Fibroblast of mammary gland (primary cell): ENCODE measurements at regions not wholly inside any gene's neighbourhood (a gene's known extent, or its start where the extent isn't known, plus 50 kb on each side); places are given as distances from the start of the nearest gene placed in this dataset.

Source experiments
- DNase-seq: peaks from one replicate; pipeline ENCODE4 v3.0.0-alpha.2; 2010; ENCODE audit warnings: low read depth
- H3K4me3 ChIP-seq: 2 replicates; pipeline ENCODE4 v1.5.1; 2011; ENCODE audit warnings: low read depth, mild to moderate bottlenecking, low read length, moderate library complexity; ENCODE audit not compliant: control insufficient read depth
- TF ChIP-seq, protein P1 (sequence below): conservative IDR thresholded peaks from 2 replicates; pipeline ENCODE4 v1.5.1; 2011; ENCODE audit warnings: low read depth, low read length, inconsistent platforms; ENCODE audit not compliant: control insufficient read depth, insufficient read depth

DNA sequence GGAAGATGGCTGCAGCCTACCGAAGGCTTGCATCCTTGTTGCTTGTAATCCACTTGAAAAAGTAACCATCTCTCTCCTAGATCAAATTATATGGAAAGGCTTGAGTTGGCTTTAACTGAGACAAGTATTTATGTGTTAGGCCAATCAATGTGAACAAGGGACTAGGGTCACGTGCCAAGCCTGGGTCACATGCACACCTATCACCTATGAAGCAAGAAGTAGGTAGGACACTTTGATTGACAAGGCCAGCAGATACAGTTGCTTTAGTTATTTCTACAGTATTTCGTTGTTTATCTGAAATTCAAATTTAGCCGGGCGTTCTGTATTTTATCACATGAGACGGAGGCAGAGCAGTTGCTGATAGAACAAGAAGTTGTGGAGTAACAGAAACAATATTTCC is 212.3 kb upstream of the OTX2 start:
- TF ChIP-seq, protein P1, sequence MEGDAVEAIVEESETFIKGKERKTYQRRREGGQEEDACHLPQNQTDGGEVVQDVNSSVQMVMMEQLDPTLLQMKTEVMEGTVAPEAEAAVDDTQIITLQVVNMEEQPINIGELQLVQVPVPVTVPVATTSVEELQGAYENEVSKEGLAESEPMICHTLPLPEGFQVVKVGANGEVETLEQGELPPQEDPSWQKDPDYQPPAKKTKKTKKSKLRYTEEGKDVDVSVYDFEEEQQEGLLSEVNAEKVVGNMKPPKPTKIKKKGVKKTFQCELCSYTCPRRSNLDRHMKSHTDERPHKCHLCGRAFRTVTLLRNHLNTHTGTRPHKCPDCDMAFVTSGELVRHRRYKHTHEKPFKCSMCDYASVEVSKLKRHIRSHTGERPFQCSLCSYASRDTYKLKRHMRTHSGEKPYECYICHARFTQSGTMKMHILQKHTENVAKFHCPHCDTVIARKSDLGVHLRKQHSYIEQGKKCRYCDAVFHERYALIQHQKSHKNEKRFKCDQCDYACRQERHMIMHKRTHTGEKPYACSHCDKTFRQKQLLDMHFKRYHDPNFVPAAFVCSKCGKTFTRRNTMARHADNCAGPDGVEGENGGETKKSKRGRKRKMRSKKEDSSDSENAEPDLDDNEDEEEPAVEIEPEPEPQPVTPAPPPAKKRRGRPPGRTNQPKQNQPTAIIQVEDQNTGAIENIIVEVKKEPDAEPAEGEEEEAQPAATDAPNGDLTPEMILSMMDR: no peak
- no peak overlapping the region for H3K4me3 ChIP-seq
- DNase-seq: no peak

DNA sequence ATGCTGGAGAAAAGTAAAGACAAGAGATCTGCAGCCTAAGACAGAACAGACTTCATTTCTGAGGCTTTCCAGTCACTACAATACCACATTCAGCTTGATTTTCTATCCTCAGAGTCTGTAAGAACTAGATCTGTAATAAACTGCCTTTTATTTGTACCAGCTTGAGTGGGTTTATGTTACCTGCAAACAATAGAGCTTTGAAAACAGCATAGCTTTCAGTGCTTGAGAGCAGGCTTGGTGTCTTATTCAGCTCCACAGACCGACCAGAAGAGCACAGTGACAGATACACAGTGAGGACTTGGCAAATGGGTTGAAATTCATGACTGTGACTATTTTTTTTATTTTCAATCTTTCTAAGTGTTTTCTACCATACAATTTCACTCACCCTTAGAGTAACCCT is 207.8 kb upstream of the OTX2 start:
- TF ChIP-seq, protein P1: no peak
- no peak for DNase-seq
- no peak overlapping the region for H3K4me3 ChIP-seq

DNA sequence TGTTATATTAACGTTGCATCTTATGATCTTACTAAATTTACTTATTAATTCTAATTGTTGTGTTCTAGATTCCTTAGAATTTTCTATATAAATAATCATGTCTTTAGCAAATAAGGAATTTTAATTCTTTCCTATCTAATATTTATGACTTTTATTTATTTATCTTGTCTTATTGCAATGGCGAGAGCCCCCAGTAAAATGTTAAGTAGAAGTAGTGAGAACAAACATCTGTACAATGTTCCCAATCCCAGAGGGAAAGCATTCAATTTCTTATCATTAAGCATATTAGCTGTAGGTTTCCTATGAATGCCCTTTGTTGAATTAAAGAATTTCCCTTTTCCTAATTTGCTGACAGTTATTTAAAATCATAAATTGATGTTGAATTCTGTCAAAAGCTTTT is 203.7 kb upstream of the OTX2 start:
- no peak for DNase-seq
- H3K4me3 ChIP-seq: no peak overlapping the region
- TF ChIP-seq, protein P1: no peak

DNA sequence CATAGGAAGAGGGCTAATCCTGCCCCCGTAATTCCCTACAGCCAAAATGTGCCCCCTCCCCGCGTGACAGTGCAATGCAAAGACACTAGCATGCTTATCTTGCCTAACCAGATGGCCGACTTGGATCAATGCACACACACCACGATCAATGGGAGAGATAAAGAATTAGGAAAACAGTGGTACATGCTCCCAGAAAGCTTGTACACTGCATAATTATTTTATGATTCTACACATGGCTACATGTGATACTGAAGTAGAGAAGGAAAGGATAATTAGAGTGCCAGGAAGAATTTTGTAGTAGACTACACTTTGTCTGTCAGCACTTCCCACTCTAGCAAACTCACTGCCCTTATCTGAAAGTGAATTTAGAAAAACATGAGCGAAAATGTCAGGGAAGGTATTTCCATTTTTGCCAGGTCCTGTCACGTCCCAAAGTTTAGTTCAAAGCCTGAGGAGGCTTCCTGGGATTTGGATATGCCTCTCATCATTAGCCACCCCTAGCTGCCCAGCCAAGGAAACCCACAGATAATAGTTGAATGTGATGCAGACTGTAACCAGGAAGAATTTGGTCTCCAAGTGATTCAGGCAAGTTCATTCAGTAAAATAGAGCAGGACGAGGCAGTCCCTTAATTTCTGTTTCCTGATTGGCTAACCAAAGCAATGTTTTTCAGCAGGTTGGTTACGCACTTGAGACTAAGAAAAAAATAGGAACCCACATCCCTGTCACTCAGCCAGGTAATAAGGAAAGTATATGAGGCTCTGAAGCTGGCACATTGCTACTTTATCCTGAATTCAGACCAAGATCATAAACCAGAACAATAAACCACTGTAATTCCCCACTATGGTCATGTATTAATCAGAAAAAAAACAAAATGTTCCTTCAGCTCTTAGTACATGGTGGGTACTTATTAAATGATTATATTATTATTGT is 199.6 kb upstream of the OTX2 start:
- no peak for DNase-seq
- TF ChIP-seq, protein P1: no peak
- no peak overlapping the region for H3K4me3 ChIP-seq

DNA sequence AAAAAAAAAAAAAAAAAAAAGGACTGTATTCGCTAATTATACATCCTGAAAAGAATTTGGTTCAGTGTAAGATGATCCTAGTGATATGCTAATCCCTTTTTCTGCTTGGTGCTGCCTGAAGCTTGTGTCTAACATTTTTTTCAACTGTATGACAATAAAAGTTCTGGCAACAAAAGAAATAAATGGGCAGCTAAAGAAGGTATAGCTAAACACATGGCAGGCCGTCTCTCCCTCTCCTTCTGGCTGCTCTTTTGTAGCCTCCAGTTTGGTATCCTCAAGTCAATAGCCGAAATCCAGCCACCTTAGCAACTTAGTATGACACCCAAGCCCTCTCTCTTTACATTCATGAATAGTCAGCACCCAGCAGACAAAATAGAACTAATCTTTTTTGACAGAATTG is 198.3 kb upstream of the OTX2 start:
- TF ChIP-seq, protein P1: no peak
- DNase-seq: no peak
- H3K4me3 ChIP-seq: no peak overlapping the region

DNA sequence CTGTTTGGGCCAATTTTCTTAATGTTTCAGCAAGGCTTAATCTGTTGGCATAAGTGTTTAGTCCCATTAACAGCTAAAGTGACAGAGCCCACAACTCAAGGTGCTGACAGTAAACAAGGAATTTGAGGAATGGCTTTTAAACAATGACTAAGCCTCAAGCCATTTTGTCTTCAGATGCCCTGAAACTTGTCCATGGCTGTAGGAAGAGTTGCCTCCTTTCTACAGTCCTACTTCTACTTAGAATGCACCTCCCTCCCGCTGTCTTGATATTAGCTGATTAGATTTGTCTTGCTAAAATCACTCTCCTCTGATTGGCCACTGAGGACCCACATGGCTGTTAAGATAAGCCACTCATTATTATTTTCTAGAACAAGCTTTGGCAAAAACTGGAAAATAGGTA is 188.4 kb upstream of the OTX2 start:
- no peak overlapping the region for H3K4me3 ChIP-seq
- TF ChIP-seq, protein P1: no peak
- no peak for DNase-seq
